Stimulated activated naive CD8-positive, alpha-beta T cell treated with anti-CD3 and anti-CD28 coated beads, Interleukin-15, Interleukin-2, amounts not matched to agents 100 ng/mL and 50 ng/mL, for 24 hours (primary cell): ENCODE measurements at regions not wholly inside any gene's neighbourhood (a gene's known extent, or its start where the extent isn't known, plus 50 kb on each side); places are given as distances from the start of the nearest gene placed in this dataset.

Experiments
- H3K27ac Mint-ChIP-seq: one replicate; pipeline ENCODE4 v1.8.0; 2021; ENCODE audit warnings: mild to moderate bottlenecking, mixed read lengths
- H3K27me3 Mint-ChIP-seq: one replicate; pipeline ENCODE4 v1.8.0; 2021; ENCODE audit warnings: mixed read lengths
- H3K36me3 Mint-ChIP-seq: one replicate; pipeline ENCODE4 v1.8.0; 2021; ENCODE audit warnings: low read depth, mixed read lengths
- H3K4me1 Mint-ChIP-seq: one replicate; pipeline ENCODE4 v1.8.0; 2021; ENCODE audit warnings: low read depth, mixed read lengths
- H3K4me3 Mint-ChIP-seq: one replicate; pipeline ENCODE4 v1.8.0; 2021; ENCODE audit warnings: mild to moderate bottlenecking, mixed read lengths
- H3K9me3 Mint-ChIP-seq: one replicate; pipeline ENCODE4 v1.8.0; 2021; ENCODE audit warnings: mixed read lengths

DNA sequence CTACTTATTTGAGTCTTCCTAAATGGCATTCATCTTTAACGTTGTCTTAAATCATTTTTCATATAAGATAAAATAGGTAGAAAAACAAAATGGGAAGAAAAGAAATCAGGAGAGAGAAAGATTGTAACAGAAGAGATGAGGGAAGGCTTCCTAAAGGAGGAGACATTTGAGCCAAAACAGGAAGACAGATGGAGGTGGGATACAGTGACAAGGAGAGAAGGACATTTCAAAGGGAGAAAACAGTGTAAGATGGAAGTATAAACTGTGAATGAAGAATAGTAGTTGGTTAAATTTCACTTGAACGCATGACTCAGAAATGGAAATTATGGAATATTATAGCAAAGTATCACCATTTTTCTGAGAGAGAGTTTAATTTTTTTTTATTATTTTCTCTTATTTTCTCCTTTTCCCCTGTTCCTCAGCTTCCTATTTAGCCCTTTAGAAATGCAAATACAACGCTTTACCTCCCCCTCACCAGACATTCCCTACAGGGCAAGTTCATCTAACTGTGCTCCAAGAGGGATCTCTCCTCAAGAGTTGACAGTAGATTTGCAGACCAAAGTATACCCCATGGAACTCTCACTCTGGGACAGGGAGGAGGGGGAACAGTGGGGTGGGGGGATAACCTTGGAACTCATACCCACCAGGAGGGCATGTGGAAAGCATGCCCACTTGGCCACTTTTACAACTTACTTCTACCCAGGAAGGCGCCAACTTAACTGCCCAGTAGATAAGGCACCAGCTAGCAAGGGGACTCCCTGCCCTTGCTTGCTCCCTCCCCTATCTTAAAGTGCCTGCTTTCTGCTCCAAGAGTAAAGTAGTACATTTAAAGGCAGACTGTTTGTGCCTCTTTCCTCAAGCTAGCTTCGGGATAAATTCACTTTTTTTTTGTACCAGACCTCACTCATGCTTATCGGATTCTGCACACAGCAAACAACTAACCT lies 304.7 kb upstream of the POU5F2 start:
- peaks cover 64% of the 10 kb centered on the region for H3K36me3 Mint-ChIP-seq
- H3K27ac Mint-ChIP-seq, result no peak overlapping the region
- no peaks in the 10 kb centered on the region for H3K9me3 Mint-ChIP-seq
- H3K27me3 Mint-ChIP-seq, result no peaks in the 10 kb centered on the region
- H3K4me3 Mint-ChIP-seq, result no peak overlapping the region
- no peaks in the 10 kb centered on the region for H3K4me1 Mint-ChIP-seq

- Mint-ChIP-seq H3K9me3 (no peaks in the 10 kb centered on the region), H3K4me3 (no peak overlapping the region), H3K4me1 (no peaks in the 10 kb centered on the region), H3K27me3 (no peaks in the 10 kb centered on the region), H3K27ac (no peak overlapping the region), H3K36me3 (peaks cover 50% of the 10 kb centered on the region)
Observed at GRCh38 chr5:94043311-94043710, 301.9 kb upstream of the POU5F2 start.

DNA sequence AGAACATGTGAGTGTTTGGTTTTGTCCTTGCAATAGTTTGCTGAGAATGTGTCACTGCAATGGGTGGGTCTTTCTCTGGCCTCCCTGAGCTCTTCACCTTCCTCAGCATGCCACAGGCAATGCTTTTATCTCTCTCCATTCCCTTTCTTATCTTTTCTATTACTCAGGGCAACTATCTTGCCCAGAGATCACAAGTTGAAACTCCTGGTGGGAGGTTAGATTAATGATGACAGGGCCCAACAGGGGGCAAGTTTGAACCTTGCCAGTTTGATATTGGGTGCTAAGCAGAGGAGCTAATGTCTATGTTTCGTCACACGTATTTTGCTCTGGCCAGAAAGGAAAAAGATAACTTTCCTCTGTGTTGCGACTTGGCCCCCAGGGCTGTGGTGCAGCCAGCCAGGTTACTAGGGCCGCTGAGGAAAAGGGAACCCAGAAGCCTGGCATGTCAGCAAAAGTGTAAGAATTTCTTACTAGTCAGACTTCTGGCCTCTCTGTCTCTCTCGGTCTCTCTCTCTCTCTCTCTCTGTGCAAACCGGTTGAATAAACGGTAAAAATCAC lies 299.3 kb upstream of the POU5F2 start:
- H3K36me3 Mint-ChIP-seq, result peaks cover 45% of the 10 kb centered on the region
- H3K27me3 Mint-ChIP-seq, result no peaks in the 10 kb centered on the region
- H3K9me3 Mint-ChIP-seq, result no peaks in the 10 kb centered on the region
- H3K4me3 Mint-ChIP-seq, result no peak overlapping the region
- H3K27ac Mint-ChIP-seq, result no peak overlapping the region
- H3K4me1 Mint-ChIP-seq, result no peaks in the 10 kb centered on the region

- Mint-ChIP-seq H3K9me3 (no peaks in the 10 kb centered on the region), H3K36me3 (peaks cover 44% of the 10 kb centered on the region), H3K27me3 (no peaks in the 10 kb centered on the region), H3K4me3 (no peak overlapping the region), H3K27ac (no peak overlapping the region), H3K4me1 (no peaks in the 10 kb centered on the region)
Observed at GRCh38 chr5:94039101-94039500, 297.7 kb upstream of the POU5F2 start.

DNA sequence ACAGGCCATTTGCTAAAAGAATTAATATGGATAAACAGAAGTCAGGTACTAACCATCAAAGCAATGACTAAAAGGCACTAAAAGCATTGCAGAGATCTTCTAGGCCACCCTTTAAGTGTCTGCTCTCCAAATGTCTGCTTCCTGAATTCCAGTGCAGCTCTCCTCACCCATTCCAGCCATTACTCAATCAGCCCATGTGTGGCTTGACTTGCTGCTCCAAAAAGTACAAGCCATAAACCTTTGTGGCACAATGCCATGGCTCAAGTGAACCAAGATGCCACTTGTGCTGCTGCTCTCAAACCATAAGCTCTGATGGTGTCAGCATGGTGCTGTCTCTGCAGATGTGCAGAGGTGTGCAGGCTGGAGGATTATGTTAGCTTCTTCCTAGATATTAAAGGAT lies 290.2 kb upstream of the POU5F2 start:
- Mint-ChIP-seq H3K4me3 (no peak overlapping the region), H3K27ac (no peak overlapping the region), H3K9me3 (peaks cover 4% of the 10 kb centered on the region), H3K27me3 (no peaks in the 10 kb centered on the region), H3K36me3 (peaks cover 71% of the 10 kb centered on the region), H3K4me1 (no peaks in the 10 kb centered on the region)

DNA sequence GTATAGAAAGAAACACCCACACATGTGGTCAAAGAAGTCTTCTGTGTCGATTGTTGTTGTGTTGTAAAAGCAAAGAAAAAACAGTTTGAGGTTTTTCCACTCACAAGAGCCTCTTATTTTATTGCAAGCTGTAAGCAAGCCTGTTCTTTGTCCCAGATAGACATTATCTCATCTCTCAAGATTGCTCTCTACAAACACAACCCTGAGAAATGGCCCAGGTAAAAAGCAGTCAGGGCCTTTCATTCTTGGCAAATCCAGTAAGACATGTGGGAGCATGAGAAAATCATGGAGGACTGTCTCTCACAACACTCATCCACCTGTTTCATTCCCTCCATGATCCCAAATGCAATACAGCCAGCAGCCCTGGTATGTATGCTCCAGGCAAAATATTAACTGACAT lies 286.6 kb upstream of the POU5F2 start:
- H3K4me1 Mint-ChIP-seq, result no peaks in the 10 kb centered on the region
- peaks cover 69% of the 10 kb centered on the region for H3K36me3 Mint-ChIP-seq
- no peaks in the 10 kb centered on the region for H3K27me3 Mint-ChIP-seq
- no peak overlapping the region for H3K4me3 Mint-ChIP-seq
- no peak overlapping the region for H3K27ac Mint-ChIP-seq
- peaks cover 7% of the 10 kb centered on the region for H3K9me3 Mint-ChIP-seq

GRCh38 chr5:94027145-94027544 lies 285.7 kb upstream of the POU5F2 start:
- peaks cover 5% of the 10 kb centered on the region for H3K9me3 Mint-ChIP-seq
- H3K4me1 Mint-ChIP-seq, result no peaks in the 10 kb centered on the region
- H3K36me3 Mint-ChIP-seq, result peaks cover 69% of the 10 kb centered on the region
- H3K4me3 Mint-ChIP-seq, result no peak overlapping the region
- H3K27me3 Mint-ChIP-seq, result no peaks in the 10 kb centered on the region
- no peak overlapping the region for H3K27ac Mint-ChIP-seq

DNA sequence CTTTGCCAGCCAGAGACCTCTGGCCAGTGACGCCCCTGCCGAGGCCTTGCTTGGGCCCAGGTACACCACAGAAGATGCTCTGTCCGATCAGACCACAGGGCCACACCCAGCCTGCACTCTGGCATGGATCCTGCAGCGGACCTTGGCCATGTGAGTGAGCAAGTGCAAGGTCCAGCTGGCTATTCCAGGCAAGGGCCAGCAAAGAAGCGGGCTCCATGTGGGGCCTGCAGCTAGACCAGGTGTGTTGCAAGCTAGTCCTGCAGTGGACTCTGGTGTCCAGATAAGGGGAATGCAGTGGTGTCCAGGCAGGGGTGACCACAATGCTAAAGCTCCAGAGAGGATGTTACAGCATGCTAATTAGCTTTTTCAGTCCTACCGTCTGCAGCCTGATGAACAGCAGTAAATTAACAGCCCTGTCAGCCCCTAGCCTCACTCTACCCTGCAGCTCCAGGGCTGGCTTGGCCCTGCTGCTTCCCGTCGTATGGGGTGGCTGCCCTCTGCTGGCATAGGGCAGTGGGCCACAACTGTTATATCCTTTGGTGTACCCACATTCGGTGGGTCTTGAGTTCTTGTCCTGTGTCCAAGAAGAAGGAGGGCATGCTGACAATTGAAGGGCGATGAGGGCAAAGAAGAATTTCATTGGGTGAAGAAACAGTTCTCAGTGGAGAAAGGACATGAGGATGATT lies 284.5 kb upstream of the POU5F2 start:
- Mint-ChIP-seq H3K9me3 (peaks cover 11% of the 10 kb centered on the region), H3K27ac (no peak overlapping the region), H3K27me3 (no peaks in the 10 kb centered on the region), H3K36me3 (peaks cover 72% of the 10 kb centered on the region), H3K4me1 (no peaks in the 10 kb centered on the region), H3K4me3 (no peak overlapping the region)

- H3K27ac Mint-ChIP-seq, result no peak overlapping the region
- no peak overlapping the region for H3K4me3 Mint-ChIP-seq
- no peaks in the 10 kb centered on the region for H3K4me1 Mint-ChIP-seq
- peaks cover 15% of the 10 kb centered on the region for H3K9me3 Mint-ChIP-seq
- no peaks in the 10 kb centered on the region for H3K27me3 Mint-ChIP-seq
- H3K36me3 Mint-ChIP-seq, result peaks cover 71% of the 10 kb centered on the region
Observed at GRCh38 chr5:94024620-94025019, 283.2 kb upstream of the POU5F2 start.

DNA sequence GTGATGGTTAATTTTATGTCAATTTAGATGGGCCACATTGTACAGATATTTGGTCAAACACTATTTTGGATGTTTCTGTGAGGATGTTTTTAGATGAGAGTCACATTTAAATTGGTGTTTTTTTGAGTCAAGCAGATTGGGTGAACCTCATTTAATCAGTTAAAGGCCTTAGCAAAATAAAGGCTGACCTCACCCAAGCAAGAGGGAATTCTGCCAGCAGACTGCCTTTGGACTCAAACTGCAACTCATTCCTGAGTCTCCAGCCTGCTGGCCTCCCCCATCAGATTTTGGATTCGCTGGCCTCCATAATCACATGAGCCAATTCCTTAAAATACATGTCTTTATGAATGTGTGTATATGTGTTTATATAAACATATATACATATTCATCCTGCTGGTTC lies 282.7 kb upstream of the POU5F2 start:
- Mint-ChIP-seq H3K4me1 (no peaks in the 10 kb centered on the region), H3K27me3 (no peaks in the 10 kb centered on the region), H3K36me3 (peaks cover 71% of the 10 kb centered on the region), H3K27ac (no peak overlapping the region), H3K9me3 (peaks cover 15% of the 10 kb centered on the region), H3K4me3 (no peak overlapping the region)

DNA sequence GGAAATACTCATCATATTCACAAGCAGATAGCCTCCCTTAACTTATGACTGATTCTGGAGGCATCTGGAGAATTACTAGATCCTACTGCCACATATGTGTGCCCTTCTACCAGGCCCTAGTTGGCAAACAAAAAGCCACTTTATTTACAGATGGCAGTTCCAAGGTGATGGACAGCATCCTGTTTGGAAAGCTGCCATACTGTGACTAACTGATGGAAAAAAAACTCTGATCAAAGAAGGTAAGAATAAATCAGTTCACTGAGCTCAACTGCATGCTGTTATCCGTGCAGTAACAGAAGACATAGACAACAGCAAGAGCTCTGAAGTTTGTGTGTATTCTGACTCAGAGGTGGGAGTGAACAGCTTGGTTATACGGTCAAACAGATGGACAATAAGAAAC lies 279.8 kb upstream of the POU5F2 start:
- Mint-ChIP-seq H3K27ac (peak overlapping the region; percentile 8), H3K4me1 (no peaks in the 10 kb centered on the region), H3K9me3 (peaks cover 26% of the 10 kb centered on the region), H3K36me3 (peaks cover 87% of the 10 kb centered on the region), H3K4me3 (no peak overlapping the region), H3K27me3 (no peaks in the 10 kb centered on the region)

GRCh38 chr5:94017579-94017978 lies 276.2 kb upstream of the POU5F2 start:
- no peak overlapping the region for H3K4me3 Mint-ChIP-seq
- H3K27ac Mint-ChIP-seq, result no peak overlapping the region
- peaks cover 95% of the 10 kb centered on the region for H3K36me3 Mint-ChIP-seq
- H3K9me3 Mint-ChIP-seq, result peaks cover 40% of the 10 kb centered on the region
- H3K4me1 Mint-ChIP-seq, result no peaks in the 10 kb centered on the region
- H3K27me3 Mint-ChIP-seq, result no peaks in the 10 kb centered on the region

DNA sequence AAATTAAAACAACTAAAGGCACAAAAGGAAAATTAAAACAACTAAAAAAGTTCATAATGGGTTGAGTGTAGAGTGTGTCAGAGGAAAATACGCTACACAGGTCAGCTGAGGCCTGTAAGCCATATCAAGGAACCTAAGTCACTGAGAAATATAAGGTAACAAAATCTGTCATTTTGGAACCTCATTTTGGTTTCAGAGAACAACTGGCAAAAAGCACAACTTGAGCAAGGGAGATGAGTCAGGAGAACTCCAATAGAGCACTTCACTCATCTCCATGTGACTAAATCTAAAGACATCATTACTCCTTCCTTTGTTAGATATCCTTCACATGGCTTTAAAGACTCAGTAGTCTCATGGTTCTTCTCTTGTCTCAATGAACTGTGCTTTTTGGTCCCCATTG lies 269.4 kb upstream of the POU5F2 start:
- Mint-ChIP-seq H3K4me3 (no peak overlapping the region), H3K27me3 (no peaks in the 10 kb centered on the region), H3K4me1 (no peaks in the 10 kb centered on the region)

GRCh38 chr5:94009161-94009560 lies 267.8 kb upstream of the POU5F2 start:
- Mint-ChIP-seq H3K9me3 (peaks cover 7% of the 10 kb centered on the region), H3K27ac (no peak overlapping the region), H3K4me1 (no peaks in the 10 kb centered on the region), H3K36me3 (peaks cover 50% of the 10 kb centered on the region), H3K4me3 (no peak overlapping the region), H3K27me3 (no peaks in the 10 kb centered on the region)

More for the DNA sequence above, 269.4 kb upstream of the POU5F2 start:
- peaks cover 53% of the 10 kb centered on the region for H3K36me3 Mint-ChIP-seq
- H3K9me3 Mint-ChIP-seq, result peaks cover 16% of the 10 kb centered on the region
- no peak overlapping the region for H3K27ac Mint-ChIP-seq

DNA sequence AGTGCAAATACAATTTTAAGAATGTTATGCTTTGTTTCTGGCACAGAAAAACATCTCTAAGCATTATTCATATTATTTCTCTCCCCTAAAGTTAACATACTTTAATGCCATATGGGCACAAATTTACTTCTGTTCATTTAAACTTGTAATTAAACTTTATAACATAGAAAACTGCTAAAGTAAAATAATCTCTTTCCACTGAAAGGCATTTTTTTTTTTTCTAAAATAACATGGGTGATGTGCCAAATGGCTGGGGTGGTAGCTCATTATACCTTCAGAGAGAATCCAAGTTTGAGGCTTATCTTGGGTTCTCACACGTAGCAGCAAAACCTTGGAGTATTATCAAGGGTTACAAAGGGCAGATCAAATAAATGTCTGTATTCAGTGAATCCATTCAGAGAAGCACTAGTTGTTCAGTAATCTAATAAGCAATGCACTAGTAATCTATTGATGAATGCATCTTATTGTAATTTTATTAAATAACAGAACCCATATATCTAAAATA lies 257.6 kb upstream of the POU5F2 start:
- no peak overlapping the region for H3K27ac Mint-ChIP-seq
- peaks cover 18% of the 10 kb centered on the region for H3K4me1 Mint-ChIP-seq
- no peak overlapping the region for H3K4me3 Mint-ChIP-seq
- no peaks in the 10 kb centered on the region for H3K27me3 Mint-ChIP-seq
- peaks cover 32% of the 10 kb centered on the region for H3K36me3 Mint-ChIP-seq
- H3K9me3 Mint-ChIP-seq, result peaks cover 16% of the 10 kb centered on the region
